ENCODE measurements at regions not wholly inside any gene's neighbourhood (a gene's known extent, or its start where the extent isn't known, plus 50 kb on each side); places are given as distances from the start of the nearest gene placed in this dataset.

- no peak for DNase-seq (ENCODE audit: low spot score in 2 of 2)
- no peak overlapping the region for H3K4me3 ChIP-seq (ENCODE audit: low read depth, poor library complexity, severe bottlenecking)
- 85 to 95% methylated on average over 1 of the region's 1 CpG for WGBS, 2 donors
- TF ChIP-seq, protein P1, sequence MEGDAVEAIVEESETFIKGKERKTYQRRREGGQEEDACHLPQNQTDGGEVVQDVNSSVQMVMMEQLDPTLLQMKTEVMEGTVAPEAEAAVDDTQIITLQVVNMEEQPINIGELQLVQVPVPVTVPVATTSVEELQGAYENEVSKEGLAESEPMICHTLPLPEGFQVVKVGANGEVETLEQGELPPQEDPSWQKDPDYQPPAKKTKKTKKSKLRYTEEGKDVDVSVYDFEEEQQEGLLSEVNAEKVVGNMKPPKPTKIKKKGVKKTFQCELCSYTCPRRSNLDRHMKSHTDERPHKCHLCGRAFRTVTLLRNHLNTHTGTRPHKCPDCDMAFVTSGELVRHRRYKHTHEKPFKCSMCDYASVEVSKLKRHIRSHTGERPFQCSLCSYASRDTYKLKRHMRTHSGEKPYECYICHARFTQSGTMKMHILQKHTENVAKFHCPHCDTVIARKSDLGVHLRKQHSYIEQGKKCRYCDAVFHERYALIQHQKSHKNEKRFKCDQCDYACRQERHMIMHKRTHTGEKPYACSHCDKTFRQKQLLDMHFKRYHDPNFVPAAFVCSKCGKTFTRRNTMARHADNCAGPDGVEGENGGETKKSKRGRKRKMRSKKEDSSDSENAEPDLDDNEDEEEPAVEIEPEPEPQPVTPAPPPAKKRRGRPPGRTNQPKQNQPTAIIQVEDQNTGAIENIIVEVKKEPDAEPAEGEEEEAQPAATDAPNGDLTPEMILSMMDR (IDR thresholded peaks at IDR 0.05), result no peak
- TF ChIP-seq POLR2A (IDR thresholded peaks at IDR 0.05), result no peak
- intact Hi-C loops (cut with DNase I; ENCODE audit: low total_unique reads), result no loop called here
These were observed 819.2 kb downstream of the CCSER2 start for GRCh38 chr10:85147346-85148250.

GRCh38 chr10:85148693-85149640, 820.6 kb downstream of the CCSER2 start:
- no peak for DNase-seq (ENCODE audit: low spot score in 2 of 2)
- TF ChIP-seq, protein P1 (IDR thresholded peaks at IDR 0.05), result no peak
- no peak for TF ChIP-seq POLR2A (IDR thresholded peaks at IDR 0.05)
- intact Hi-C loops (cut with DNase I; ENCODE audit: low total_unique reads), result no loop called here
- WGBS, 2 donors, result 70 to 78% methylated on average over 15 of the region's 15 CpGs
- H3K4me3 ChIP-seq (ENCODE audit: low read depth, poor library complexity, severe bottlenecking), result no peak overlapping the region

GRCh38 chr10:85149766-85150165, 821.4 kb downstream of the CCSER2 start:
- H3K4me3 ChIP-seq (ENCODE audit: low read depth, poor library complexity, severe bottlenecking), result no peak overlapping the region
- intact Hi-C loops (cut with DNase I; ENCODE audit: low total_unique reads), result no loop called here
- TF ChIP-seq, protein P1 (IDR thresholded peaks at IDR 0.05), result no peak
- no peak for TF ChIP-seq POLR2A (IDR thresholded peaks at IDR 0.05)
- no peak for DNase-seq (ENCODE audit: low spot score in 2 of 2)
- WGBS, 2 donors, result 80 to 90% methylated on average over 2 of the region's 2 CpGs

DNA sequence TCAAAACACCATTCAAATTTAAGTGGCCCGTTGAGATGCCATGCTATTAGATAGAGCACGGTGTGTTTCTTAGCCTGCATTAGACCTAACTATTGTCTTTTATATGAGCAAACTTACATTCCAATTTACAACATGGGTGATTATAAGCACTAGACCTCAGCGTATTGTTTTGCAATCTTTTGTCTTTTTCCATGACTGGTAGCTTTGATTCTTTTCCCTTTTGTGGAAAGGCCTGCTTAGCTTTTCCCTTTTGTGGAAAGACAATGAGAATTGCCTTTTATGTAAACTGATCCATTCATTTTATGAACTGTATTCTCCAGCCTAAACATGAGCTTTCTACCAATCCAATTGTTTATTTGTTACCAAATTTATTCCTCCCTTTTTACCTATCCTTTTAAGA, 823.1 kb downstream of the CCSER2 start:
- no peak overlapping the region for H3K4me3 ChIP-seq (ENCODE audit: low read depth, poor library complexity, severe bottlenecking)
- WGBS, 2 donors, result 82% methylated on average over 3 of the region's 3 CpGs
- TF ChIP-seq, protein P1 (IDR thresholded peaks at IDR 0.05), result no peak
- TF ChIP-seq POLR2A (IDR thresholded peaks at IDR 0.05), result no peak
- DNase-seq (ENCODE audit: low spot score in 2 of 2), result no peak
- intact Hi-C loops (cut with DNase I; ENCODE audit: low total_unique reads), result no loop called here

- no peak for DNase-seq (ENCODE audit: low spot score in 2 of 2)
- TF ChIP-seq POLR2A (IDR thresholded peaks at IDR 0.05), result no peak
- TF ChIP-seq, protein P1 (IDR thresholded peaks at IDR 0.05), result no peak
- H3K4me3 ChIP-seq (ENCODE audit: low read depth, poor library complexity, severe bottlenecking), result no peak overlapping the region
- intact Hi-C loops (cut with DNase I; ENCODE audit: low total_unique reads), result no loop called here
- 59 to 68% methylated on average over 3 of the region's 3 CpGs for WGBS, 2 donors
These were observed 824.1 kb downstream of the CCSER2 start for GRCh38 chr10:85152496-85152895.

All from lower leg skin (tissue), 4 donors.